ENCODE measurements at regions not wholly inside any gene's neighbourhood (a gene's known extent, or its start where the extent isn't known, plus 50 kb on each side); places are given as distances from the start of the nearest gene placed in this dataset.

- intact Hi-C loops (cut with micrococcal nuclease) = loop anchor here (2.0 kb wide), 1 partner anchor 24 kb away; no protein-coding TSS in a partner anchor
- Mint-ChIP-seq H3K9me3 (no peaks in the 10 kb centered on the region), H3K4me3 (peak overlapping the region; percentile 18), H3K36me3 (ENCODE audit: low read depth) (no peaks in the 10 kb centered on the region), H3K4me1 (ENCODE audit: low read depth) (peaks cover 31% of the 10 kb centered on the region), H3K27me3 (peaks cover 1% of the 10 kb centered on the region), H3K27ac (peak overlapping the region; percentile 88)
Measured at GRCh38 chr2:64228918-64229317, 84.7 kb upstream of the PELI1 start.

GRCh38 chr2:64230540-64230939 is 86.3 kb upstream of the PELI1 start:
- H3K27ac Mint-ChIP-seq = no peak overlapping the region
- peaks cover 1% of the 10 kb centered on the region for H3K27me3 Mint-ChIP-seq

GRCh38 chr2:64232266-64232665 is 88.0 kb upstream of the PELI1 start:
- Mint-ChIP-seq H3K27me3 (peaks cover 1% of the 10 kb centered on the region), H3K9me3 (no peaks in the 10 kb centered on the region), H3K27ac (no peak overlapping the region), H3K36me3 (ENCODE audit: low read depth) (no peaks in the 10 kb centered on the region), H3K4me1 (ENCODE audit: low read depth) (peaks cover 27% of the 10 kb centered on the region), H3K4me3 (no peak overlapping the region)
- intact Hi-C loops (cut with micrococcal nuclease) = no loop called here

More at GRCh38 chr2:64230540-64230939, 86.3 kb upstream of the PELI1 start:
- H3K9me3 Mint-ChIP-seq = no peaks in the 10 kb centered on the region
- H3K4me3 Mint-ChIP-seq = no peak overlapping the region
- H3K36me3 Mint-ChIP-seq (ENCODE audit: low read depth) = no peaks in the 10 kb centered on the region
- intact Hi-C loops (cut with micrococcal nuclease) = no loop called here
- peaks cover 27% of the 10 kb centered on the region for H3K4me1 Mint-ChIP-seq (ENCODE audit: low read depth)

GRCh38 chr2:64233376-64233922 is 89.2 kb upstream of the PELI1 start:
- Mint-ChIP-seq H3K36me3 (ENCODE audit: low read depth) (no peaks in the 10 kb centered on the region), H3K4me3 (no peak overlapping the region), H3K4me1 (ENCODE audit: low read depth) (peaks cover 18% of the 10 kb centered on the region), H3K9me3 (no peaks in the 10 kb centered on the region), H3K27ac (no peak overlapping the region), H3K27me3 (peaks cover 1% of the 10 kb centered on the region)
- intact Hi-C loops (cut with micrococcal nuclease) = no loop called here

- H3K27me3 Mint-ChIP-seq = peaks cover 1% of the 10 kb centered on the region
- no peaks in the 10 kb centered on the region for H3K9me3 Mint-ChIP-seq
- intact Hi-C loops (cut with micrococcal nuclease) = no loop called here
- H3K4me3 Mint-ChIP-seq = no peak overlapping the region
- H3K4me1 Mint-ChIP-seq (ENCODE audit: low read depth) = peaks cover 14% of the 10 kb centered on the region
- no peaks in the 10 kb centered on the region for H3K36me3 Mint-ChIP-seq (ENCODE audit: low read depth)
- no peak overlapping the region for H3K27ac Mint-ChIP-seq
Measured at GRCh38 chr2:64234150-64234549, 89.9 kb upstream of the PELI1 start.

GRCh38 chr2:64234785-64235184 is 90.6 kb upstream of the PELI1 start:
- no peak overlapping the region for H3K27ac Mint-ChIP-seq
- no peaks in the 10 kb centered on the region for H3K36me3 Mint-ChIP-seq (ENCODE audit: low read depth)
- H3K4me1 Mint-ChIP-seq (ENCODE audit: low read depth) = peaks cover 10% of the 10 kb centered on the region
- intact Hi-C loops (cut with micrococcal nuclease) = no loop called here
- peaks cover 1% of the 10 kb centered on the region for H3K27me3 Mint-ChIP-seq
- H3K9me3 Mint-ChIP-seq = no peaks in the 10 kb centered on the region
- no peak overlapping the region for H3K4me3 Mint-ChIP-seq

GRCh38 chr2:64237266-64237665 is 93.0 kb upstream of the PELI1 start:
- no peak overlapping the region for H3K4me3 Mint-ChIP-seq
- no peaks in the 10 kb centered on the region for H3K27me3 Mint-ChIP-seq
- intact Hi-C loops (cut with micrococcal nuclease) = no loop called here
- H3K9me3 Mint-ChIP-seq = no peaks in the 10 kb centered on the region
- H3K36me3 Mint-ChIP-seq (ENCODE audit: low read depth) = no peaks in the 10 kb centered on the region
- H3K4me1 Mint-ChIP-seq (ENCODE audit: low read depth) = no peaks in the 10 kb centered on the region
- no peak overlapping the region for H3K27ac Mint-ChIP-seq

GRCh38 chr2:64238799-64239198 is 94.6 kb upstream of the PELI1 start:
- Mint-ChIP-seq H3K4me3 (no peak overlapping the region), H3K27me3 (no peaks in the 10 kb centered on the region), H3K27ac (no peak overlapping the region), H3K9me3 (no peaks in the 10 kb centered on the region), H3K4me1 (ENCODE audit: low read depth) (peaks cover 5% of the 10 kb centered on the region), H3K36me3 (ENCODE audit: low read depth) (no peaks in the 10 kb centered on the region)
- intact Hi-C loops (cut with micrococcal nuclease) = no loop called here

- Mint-ChIP-seq H3K36me3 (ENCODE audit: low read depth) (no peaks in the 10 kb centered on the region), H3K4me3 (no peak overlapping the region), H3K27me3 (no peaks in the 10 kb centered on the region), H3K4me1 (ENCODE audit: low read depth) (peaks cover 9% of the 10 kb centered on the region), H3K9me3 (no peaks in the 10 kb centered on the region), H3K27ac (no peak overlapping the region)
- intact Hi-C loops (cut with micrococcal nuclease) = no loop called here
Measured at GRCh38 chr2:64243081-64244036, 99.1 kb upstream of the PELI1 start.

GRCh38 chr2:64244037-64244416 is 99.8 kb upstream of the PELI1 start:
- Mint-ChIP-seq H3K4me3 (no peak overlapping the region), H3K9me3 (no peaks in the 10 kb centered on the region), H3K27me3 (no peaks in the 10 kb centered on the region), H3K36me3 (ENCODE audit: low read depth) (no peaks in the 10 kb centered on the region), H3K27ac (no peak overlapping the region), H3K4me1 (ENCODE audit: low read depth) (peaks cover 9% of the 10 kb centered on the region)
- intact Hi-C loops (cut with micrococcal nuclease) = no loop called here

GRCh38 chr2:64245631-64246030 is 101.4 kb upstream of the PELI1 start:
- Mint-ChIP-seq H3K4me1 (ENCODE audit: low read depth) (peaks cover 9% of the 10 kb centered on the region), H3K36me3 (ENCODE audit: low read depth) (no peaks in the 10 kb centered on the region), H3K27me3 (no peaks in the 10 kb centered on the region), H3K9me3 (no peaks in the 10 kb centered on the region), H3K4me3 (no peak overlapping the region), H3K27ac (no peak overlapping the region)
- intact Hi-C loops (cut with micrococcal nuclease) = no loop called here

- Mint-ChIP-seq H3K4me1 (ENCODE audit: low read depth) (peaks cover 9% of the 10 kb centered on the region), H3K36me3 (ENCODE audit: low read depth) (no peaks in the 10 kb centered on the region), H3K4me3 (no peak overlapping the region), H3K27ac (no peak overlapping the region), H3K9me3 (no peaks in the 10 kb centered on the region), H3K27me3 (no peaks in the 10 kb centered on the region)
- intact Hi-C loops (cut with micrococcal nuclease) = no loop called here
Measured at GRCh38 chr2:64246962-64247361, 102.7 kb upstream of the PELI1 start.

GRCh38 chr2:64249426-64249825 is 105.2 kb upstream of the PELI1 start:
- Mint-ChIP-seq H3K4me1 (ENCODE audit: low read depth) (no peaks in the 10 kb centered on the region), H3K9me3 (no peaks in the 10 kb centered on the region), H3K4me3 (no peak overlapping the region), H3K27me3 (no peaks in the 10 kb centered on the region), H3K36me3 (ENCODE audit: low read depth) (no peaks in the 10 kb centered on the region), H3K27ac (no peak overlapping the region)
- intact Hi-C loops (cut with micrococcal nuclease) = no loop called here

- H3K9me3 Mint-ChIP-seq = no peaks in the 10 kb centered on the region
- intact Hi-C loops (cut with micrococcal nuclease) = no loop called here
- no peaks in the 10 kb centered on the region for H3K36me3 Mint-ChIP-seq (ENCODE audit: low read depth)
- no peak overlapping the region for H3K27ac Mint-ChIP-seq
- no peaks in the 10 kb centered on the region for H3K4me1 Mint-ChIP-seq (ENCODE audit: low read depth)
- H3K4me3 Mint-ChIP-seq = no peak overlapping the region
- H3K27me3 Mint-ChIP-seq = no peaks in the 10 kb centered on the region
Measured at GRCh38 chr2:64250063-64250462, 105.8 kb upstream of the PELI1 start.
